BLaER1 treated with 17β-estradiol and CSF1 and Interleukin-3, amounts not matched to agents 10 nM and 100 nM (cell line): ENCODE measurements at regions not wholly inside any gene's neighbourhood (a gene's known extent, or its start where the extent isn't known, plus 50 kb on each side); places are given as distances from the start of the nearest gene placed in this dataset.

ENCODE experiments used
- H3K27ac ChIP-seq, 11 experiments: shearing (Covaris generic); formaldehyde crosslinking; 2 replicates each; pipeline ENCODE4 v1.8.1; 2022
- H3K27me3 ChIP-seq, 11 experiments: shearing (Covaris generic); formaldehyde crosslinking; 2 replicates each; pipeline ENCODE4 v1.8.1; 2022
- H3K36me3 ChIP-seq, 11 experiments: shearing (Covaris generic); formaldehyde crosslinking; 2 replicates each; pipeline ENCODE4 v1.8.1; 2022
- H3K4me1 ChIP-seq, 10 experiments: shearing (Covaris generic); formaldehyde crosslinking; 2 replicates each; pipeline ENCODE4 v1.8.1; 2022
- H3K4me2 ChIP-seq, 11 experiments: shearing (Covaris generic); formaldehyde crosslinking; 2 replicates each; pipeline ENCODE4 v1.8.1; 2022
- H3K4me3 ChIP-seq, 10 experiments: shearing (Covaris generic); formaldehyde crosslinking; 2 replicates each; pipeline ENCODE4 v1.8.1; 2022
- H3K9ac ChIP-seq, 11 experiments: shearing (Covaris generic); formaldehyde crosslinking; 2 replicates each; pipeline ENCODE4 v1.8.1; 2022
- H3K9me3 ChIP-seq, 11 experiments: shearing (Covaris generic); formaldehyde crosslinking; replicated peaks in 1 of 11; 2 replicates each; pipeline ENCODE4 v1.8.1; 2022
- H4K20me1 ChIP-seq, 11 experiments: shearing (Covaris generic); formaldehyde crosslinking; 2 replicates each; pipeline ENCODE4 v1.8.1; 2022
- Cebpa-rat ChIP-seq, 11 experiments: shearing (Covaris generic); IDR thresholded peaks; 2 replicates each; pipeline ENCODE4 v1.8.1; 2022

DNA sequence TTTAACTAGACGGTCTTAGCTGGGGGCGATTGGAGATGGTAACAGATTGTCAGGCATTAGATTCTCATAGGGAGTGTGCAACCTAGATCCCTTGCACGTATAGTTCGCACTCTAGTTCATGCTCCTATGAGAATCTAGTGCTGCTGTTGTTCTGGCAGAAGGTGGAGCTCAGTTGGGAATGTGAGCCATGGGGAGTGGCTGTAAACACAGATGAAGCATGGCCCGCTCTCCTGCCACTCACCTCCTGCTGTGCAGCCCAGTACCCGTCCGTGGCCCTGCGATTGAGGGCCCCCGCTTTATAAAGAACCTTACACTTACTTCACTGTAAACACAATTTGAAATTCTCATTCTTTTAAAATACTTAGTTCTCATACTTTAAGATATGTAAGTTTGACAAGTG lies 339.4 kb downstream of the CDH26 start:
- H3K9me3 ChIP-seq = peaks cover 0 to 18% (median 11%) of the 10 kb centered on the region in 11 experiments; a peak in 14 of 22 replicates
- no peak for TF ChIP-seq Cebpa-rat (IDR thresholded peaks at IDR 0.05)
- H3K4me3 ChIP-seq = no peak overlapping the region
- H3K4me1 ChIP-seq = peaks cover 7 to 30% (median 28%) of the 10 kb centered on the region in 10 experiments; a peak in 18 of 20 replicates
- H3K27me3 ChIP-seq = no peaks in the 10 kb centered on the region
- H3K27ac ChIP-seq = no peak overlapping the region
- H3K9ac ChIP-seq = no peak overlapping the region
- H3K4me2 ChIP-seq = no peak overlapping the region
- H4K20me1 ChIP-seq = peaks cover 0 to 18% (median 0%) of the 10 kb centered on the region in 11 experiments; a peak in 2 of 22 replicates
- peaks cover 0 to 26% (median 0%) of the 10 kb centered on the region in 11 experiments; a peak in 9 of 22 replicates for H3K36me3 ChIP-seq

DNA sequence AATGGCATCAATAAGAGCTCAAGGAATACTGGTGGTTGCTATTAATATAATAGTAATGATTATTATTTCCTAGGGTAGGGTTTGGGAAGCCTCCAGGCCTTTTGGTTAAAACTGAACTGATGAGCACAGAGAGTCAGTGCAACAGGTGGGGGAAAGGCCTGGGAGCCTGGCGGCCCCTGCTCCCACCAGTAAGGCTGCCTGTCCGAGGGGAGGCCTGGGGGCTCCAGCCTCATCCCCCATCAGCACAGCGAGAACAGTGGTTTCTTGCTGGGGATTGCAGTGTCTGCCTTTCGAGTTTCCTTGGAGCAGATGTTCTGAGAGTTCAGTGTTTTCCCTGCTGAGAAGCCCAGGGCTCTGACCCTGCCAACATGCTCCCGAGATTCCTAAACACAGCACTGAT lies 340.4 kb downstream of the CDH26 start:
- Histone ChIP-seq H3K9ac (no peak overlapping the region), H4K20me1 (peaks cover 0 to 18% (median 0%) of the 10 kb centered on the region in 11 experiments; a peak in 2 of 22 replicates), H3K4me2 (no peak overlapping the region), H3K36me3 (peaks cover 0 to 16% (median 0%) of the 10 kb centered on the region in 11 experiments; a peak in 5 of 22 replicates), H3K4me1 (peaks cover 12 to 29% (median 22%) of the 10 kb centered on the region in 10 experiments; a peak in 18 of 20 replicates), H3K27me3 (no peaks in the 10 kb centered on the region), H3K27ac (no peak overlapping the region), H3K4me3 (no peak overlapping the region), H3K9me3 (peaks cover 0 to 8% (median 2%) of the 10 kb centered on the region in 11 experiments; a peak in 9 of 22 replicates)
- no peak for TF ChIP-seq Cebpa-rat (IDR thresholded peaks at IDR 0.05)

DNA sequence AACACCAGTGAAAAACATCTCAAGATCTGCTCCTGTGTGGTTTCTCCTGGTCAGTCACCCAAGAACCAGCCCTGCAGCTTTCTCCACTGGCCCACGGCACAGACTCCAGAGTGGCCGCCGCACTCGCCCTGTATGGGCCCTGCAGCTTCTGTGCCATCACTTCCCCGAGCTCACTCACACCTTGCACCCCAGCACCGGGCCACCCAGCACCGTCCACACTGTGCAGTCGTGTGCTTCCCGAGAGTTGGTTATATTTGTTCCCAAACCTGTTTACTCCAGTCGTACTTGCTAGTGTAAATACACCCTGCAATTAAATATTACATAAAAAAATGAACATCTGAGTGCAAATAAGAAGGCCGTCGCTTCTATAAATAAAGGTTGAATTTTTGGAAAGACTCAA lies 341.7 kb downstream of the CDH26 start:
- Histone ChIP-seq H4K20me1 (peaks cover 0 to 18% (median 0%) of the 10 kb centered on the region in 11 experiments; a peak in 2 of 22 replicates), H3K4me3 (no peak overlapping the region), H3K36me3 (peaks cover 0 to 11% (median 0%) of the 10 kb centered on the region in 11 experiments; a peak in 3 of 22 replicates), H3K9ac (no peak overlapping the region), H3K9me3 (no peaks in the 10 kb centered on the region; a peak in 1 of 22 replicates), H3K4me2 (no peak overlapping the region), H3K27ac (no peak overlapping the region), H3K4me1 (peaks cover 5 to 16% (median 13%) of the 10 kb centered on the region in 10 experiments; a peak in 18 of 20 replicates), H3K27me3 (no peaks in the 10 kb centered on the region)
- TF ChIP-seq Cebpa-rat (IDR thresholded peaks at IDR 0.05) = no peak

DNA sequence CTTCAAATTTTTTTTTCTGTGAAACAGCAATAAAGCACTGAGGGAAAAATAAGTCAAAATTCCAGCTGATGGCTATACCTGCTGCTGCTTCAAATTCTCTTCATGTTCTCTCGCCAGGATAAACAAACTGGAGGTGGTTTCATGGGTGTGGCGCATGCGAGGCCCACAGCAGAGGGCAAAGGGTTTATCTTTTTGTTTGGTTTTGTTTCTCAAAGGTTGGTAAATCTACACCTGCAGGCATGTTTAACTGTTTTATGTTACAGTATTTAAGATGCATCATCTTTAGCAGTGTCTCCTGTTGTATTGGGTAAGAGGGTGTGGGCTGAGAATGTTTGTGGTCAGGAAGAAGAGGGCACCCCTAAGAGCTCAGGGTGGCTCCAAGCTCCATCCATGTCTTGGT lies 342.2 kb downstream of the CDH26 start:
- no peak overlapping the region for H3K4me2 ChIP-seq
- peaks cover under 1 to 14% (median 13%) of the 10 kb centered on the region in 10 experiments; a peak in 16 of 20 replicates for H3K4me1 ChIP-seq
- no peaks in the 10 kb centered on the region for H3K9me3 ChIP-seq
- H3K36me3 ChIP-seq = peaks cover 0 to 15% (median 0%) of the 10 kb centered on the region in 11 experiments; a peak in 3 of 22 replicates
- peaks cover 0 to 18% (median 0%) of the 10 kb centered on the region in 11 experiments; a peak in 2 of 22 replicates for H4K20me1 ChIP-seq
- no peaks in the 10 kb centered on the region for H3K27me3 ChIP-seq
- H3K27ac ChIP-seq = no peak overlapping the region
- H3K4me3 ChIP-seq = no peak overlapping the region
- no peak for TF ChIP-seq Cebpa-rat (IDR thresholded peaks at IDR 0.05)
- no peak overlapping the region for H3K9ac ChIP-seq

DNA sequence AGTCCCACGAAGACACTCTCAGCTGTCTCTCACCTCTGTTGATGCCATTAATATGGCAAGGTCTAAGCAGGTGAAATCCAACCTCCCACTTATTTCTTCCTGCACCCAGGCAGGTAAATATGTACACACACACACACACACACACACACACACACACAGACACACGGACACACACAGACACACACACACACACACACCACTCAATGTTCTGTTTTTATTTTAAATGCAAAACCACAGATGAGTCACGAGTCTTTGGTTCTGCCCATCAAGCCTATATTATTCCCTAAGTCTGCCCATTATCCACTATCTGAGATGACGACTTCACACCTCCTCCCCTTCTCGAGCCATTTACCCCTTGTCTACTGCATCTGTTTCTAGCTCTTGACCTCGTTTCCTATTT lies 344.7 kb downstream of the CDH26 start:
- Histone ChIP-seq H3K27me3 (no peaks in the 10 kb centered on the region), H3K4me1 (peaks cover 0 to 14% (median 13%) of the 10 kb centered on the region in 10 experiments; a peak in 16 of 20 replicates), H3K9me3 (no peaks in the 10 kb centered on the region), H3K9ac (no peak overlapping the region), H3K27ac (no peak overlapping the region), H4K20me1 (peaks cover 0 to 18% (median 0%) of the 10 kb centered on the region in 11 experiments; a peak in 2 of 22 replicates), H3K36me3 (peaks cover 0 to 24% (median 0%) of the 10 kb centered on the region in 11 experiments; a peak in 3 of 22 replicates), H3K4me2 (peak overlapping the region in 8 of 11 experiments; percentile 24 to 52 (median 36); a peak in 15 of 22 replicates), H3K4me3 (no peak overlapping the region)
- TF ChIP-seq Cebpa-rat (IDR thresholded peaks at IDR 0.05) = no peak

DNA sequence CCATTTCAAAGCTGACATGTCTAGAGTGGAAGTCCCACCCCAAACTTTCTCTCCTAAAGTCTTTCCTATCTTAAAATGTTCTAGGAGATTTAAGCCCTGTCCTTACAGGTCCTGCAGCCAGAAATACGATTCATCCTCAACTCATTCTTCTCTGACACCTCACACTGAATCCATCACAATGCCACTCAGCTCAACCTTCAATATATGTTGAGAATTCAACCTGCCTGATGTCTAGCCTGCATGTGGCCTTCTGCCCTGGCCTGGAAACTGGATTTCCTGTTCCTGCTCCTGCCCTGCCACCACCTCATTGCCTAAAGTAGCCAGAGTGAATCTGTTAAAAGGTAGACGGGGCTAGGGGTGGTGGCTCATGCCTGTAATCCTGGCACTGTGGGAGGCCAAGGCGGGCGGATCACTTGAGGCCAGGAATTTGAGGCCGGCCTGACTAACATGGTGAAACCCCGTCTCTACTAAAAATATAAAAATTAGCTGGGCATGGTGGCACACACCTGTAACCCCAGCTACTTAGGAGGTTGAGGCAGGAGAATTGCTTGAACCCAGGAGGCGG lies 345.9 kb downstream of the CDH26 start:
- Histone ChIP-seq H3K9me3 (no peaks in the 10 kb centered on the region), H4K20me1 (peaks cover 0 to 15% (median 0%) of the 10 kb centered on the region in 11 experiments; a peak in 2 of 22 replicates), H3K9ac (no peak overlapping the region), H3K27ac (no peak overlapping the region), H3K4me3 (no peak overlapping the region), H3K36me3 (peaks cover 0 to 24% (median 0%) of the 10 kb centered on the region in 11 experiments; a peak in 4 of 22 replicates), H3K27me3 (no peaks in the 10 kb centered on the region), H3K4me1 (peaks cover 0 to 14% (median 13%) of the 10 kb centered on the region in 10 experiments; a peak in 16 of 20 replicates), H3K4me2 (no peak overlapping the region)
- no peak for TF ChIP-seq Cebpa-rat (IDR thresholded peaks at IDR 0.05)

DNA sequence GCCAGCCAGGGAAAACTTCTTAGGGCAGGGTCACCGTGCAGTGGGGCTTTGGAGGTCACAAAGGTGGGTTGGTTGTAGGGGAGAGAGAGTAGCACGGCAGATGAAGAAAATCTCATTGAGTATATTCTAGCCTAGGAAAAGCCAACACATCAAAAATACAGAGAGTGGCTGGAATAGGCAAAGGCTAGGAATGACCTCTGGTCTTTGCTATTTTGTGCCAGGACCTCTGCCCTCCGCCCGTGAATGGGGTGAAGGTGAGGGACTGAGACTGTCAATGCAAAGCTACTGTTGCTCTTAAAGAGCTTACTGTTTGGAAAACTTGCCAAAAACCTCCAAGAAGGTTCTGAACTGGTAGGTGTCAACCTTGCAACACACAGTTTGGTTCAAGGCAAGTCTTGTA lies 346.7 kb downstream of the CDH26 start:
- Histone ChIP-seq H3K27me3 (no peaks in the 10 kb centered on the region), H3K4me1 (peaks cover 0 to 14% (median 13%) of the 10 kb centered on the region in 10 experiments; a peak in 16 of 20 replicates), H3K4me3 (no peak overlapping the region), H3K9ac (no peak overlapping the region), H4K20me1 (peaks cover 0 to 8% (median 0%) of the 10 kb centered on the region in 11 experiments; a peak in 2 of 22 replicates), H3K4me2 (no peak overlapping the region), H3K27ac (no peak overlapping the region), H3K9me3 (no peaks in the 10 kb centered on the region), H3K36me3 (peaks cover 0 to 18% (median 0%) of the 10 kb centered on the region in 11 experiments; a peak in 4 of 22 replicates)
- TF ChIP-seq Cebpa-rat (IDR thresholded peaks at IDR 0.05) = no peak

DNA sequence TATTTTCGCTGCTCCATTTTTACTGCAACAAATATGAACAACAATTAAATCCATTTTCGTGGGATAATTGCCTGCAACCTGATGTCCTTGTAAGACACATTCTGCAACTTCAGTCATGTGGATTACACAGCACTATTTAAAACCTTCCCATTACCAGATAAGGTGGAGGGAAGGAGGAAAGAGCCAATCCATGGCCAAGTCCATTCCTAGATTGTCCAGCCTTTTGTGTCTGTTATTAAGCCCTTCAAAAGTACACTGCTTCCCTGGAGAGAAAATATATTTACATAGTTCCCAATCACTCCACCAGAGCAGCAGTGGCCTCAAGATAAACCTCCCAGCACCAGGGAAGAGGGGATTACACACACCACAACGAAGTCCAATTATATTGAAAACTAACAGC lies 347.9 kb downstream of the CDH26 start:
- Histone ChIP-seq H3K4me1 (peaks cover 0 to 14% (median 13%) of the 10 kb centered on the region in 10 experiments; a peak in 16 of 20 replicates), H3K27ac (no peak overlapping the region), H3K4me2 (no peak overlapping the region), H3K36me3 (peaks cover 0 to 21% (median 0%) of the 10 kb centered on the region in 11 experiments; a peak in 3 of 22 replicates), H3K4me3 (no peak overlapping the region), H3K9me3 (no peaks in the 10 kb centered on the region), H3K9ac (no peak overlapping the region), H4K20me1 (peaks cover 0 to 7% (median 0%) of the 10 kb centered on the region in 11 experiments; a peak in 1 of 22 replicates), H3K27me3 (no peaks in the 10 kb centered on the region)
- no peak for TF ChIP-seq Cebpa-rat (IDR thresholded peaks at IDR 0.05)

DNA sequence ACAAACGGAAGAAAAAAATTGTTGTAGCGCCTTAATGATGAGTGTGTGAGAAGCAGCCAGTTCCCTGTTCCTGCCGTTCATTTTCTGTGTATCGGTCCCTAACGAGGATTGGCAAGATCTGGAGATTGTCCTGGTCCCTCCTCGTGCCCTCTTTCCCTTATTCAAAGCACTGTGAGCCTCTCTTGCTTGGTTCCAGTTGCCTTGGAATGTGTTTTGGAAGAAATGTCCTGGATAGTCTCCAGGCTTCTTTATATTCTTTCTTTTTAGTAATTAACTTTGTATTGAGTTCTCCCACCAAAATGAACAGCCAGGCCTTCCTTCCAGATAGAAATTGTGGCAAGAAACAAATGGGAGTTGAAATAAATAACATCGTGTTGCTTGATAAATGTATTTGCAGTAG lies 348.3 kb downstream of the CDH26 start:
- Histone ChIP-seq H3K9me3 (no peaks in the 10 kb centered on the region), H3K4me3 (no peak overlapping the region), H3K36me3 (peaks cover 0 to 26% (median 0%) of the 10 kb centered on the region in 11 experiments; a peak in 3 of 22 replicates), H3K27ac (no peak overlapping the region), H3K9ac (no peak overlapping the region), H3K27me3 (no peaks in the 10 kb centered on the region), H3K4me1 (peaks cover 0 to 14% (median 13%) of the 10 kb centered on the region in 10 experiments; a peak in 16 of 20 replicates), H4K20me1 (peaks cover 0 to 7% (median 0%) of the 10 kb centered on the region in 11 experiments; a peak in 1 of 22 replicates), H3K4me2 (no peak overlapping the region)
- no peak for TF ChIP-seq Cebpa-rat (IDR thresholded peaks at IDR 0.05)
